SK-N-SH (cell line): ENCODE measurements at regions not wholly inside any gene's neighbourhood (a gene's known extent, or its start where the extent isn't known, plus 50 kb on each side); places are given as distances from the start of the nearest gene placed in this dataset.

ENCODE experiments used
- CTCF ChIP-seq: fragments of 200-600 bp; sonication (generic); IDR thresholded peaks from 2 replicates; pipeline ENCODE4 v1.6.1; 2017; ENCODE audit warnings: antibody characterized with exemption, mild to moderate bottlenecking, moderate library complexity
- ELF1 ChIP-seq: IDR thresholded peaks from 2 replicates; pipeline ENCODE4 v1.4.0; 2012
- EP300 ChIP-seq, 2 experiments: IDR thresholded peaks; 2 replicates each; pipeline versions ENCODE4 v1.4.0 to v1.6.1; 2012; ENCODE audit warnings: borderline replicate concordance in 1 of 2, low read depth in 1 of 2, low read length in 1 of 2
- EZH2phosphoT487 ChIP-seq: fragments of 200-600 bp; sonication (generic); IDR thresholded peaks from 2 replicates; pipeline ENCODE4 v1.6.1; 2017; ENCODE audit warnings: low read depth, mixed run types, mild to moderate bottlenecking, antibody characterized with exemption, moderate library complexity, borderline replicate concordance
- GABPA ChIP-seq: IDR thresholded peaks from 2 replicates; pipeline ENCODE4 v1.4.0; 2012; ENCODE audit warnings: low read depth, mild to moderate bottlenecking
- JUND ChIP-seq: IDR thresholded peaks from 2 replicates; pipeline ENCODE4 v1.4.0; 2012
- MAX ChIP-seq: IDR thresholded peaks from 2 replicates; pipeline ENCODE4 v1.4.0; 2012; ENCODE audit warnings: low read depth
- NFIC ChIP-seq: IDR thresholded peaks from 2 replicates; pipeline ENCODE4 v1.4.0; 2012; ENCODE audit warnings: borderline replicate concordance
- POLR2AphosphoS5 ChIP-seq: IDR thresholded peaks from 2 replicates; pipeline ENCODE4 v1.6.1; 2012; ENCODE audit warnings: low read depth, low read length
- REST ChIP-seq: IDR thresholded peaks from 2 replicates; pipeline ENCODE4 v1.6.1; 2012; ENCODE audit warnings: mild to moderate bottlenecking, low read depth, low read length, moderate library complexity
- RXRA ChIP-seq: IDR thresholded peaks from 2 replicates; pipeline ENCODE4 v1.4.0; 2012; ENCODE audit warnings: low read depth, mild to moderate bottlenecking, borderline replicate concordance
- SIN3A ChIP-seq: IDR thresholded peaks from 2 replicates; pipeline ENCODE4 v1.6.1; 2012; ENCODE audit warnings: low read depth, mild to moderate bottlenecking, low read length, moderate library complexity, borderline replicate concordance
- YY1 ChIP-seq: IDR thresholded peaks from 2 replicates; pipeline ENCODE4 v1.4.0; 2012; ENCODE audit warnings: low read depth, mild to moderate bottlenecking
- ZBTB33 ChIP-seq: IDR thresholded peaks from 2 replicates; pipeline ENCODE4 v1.4.0; 2012; ENCODE audit warnings: low read depth, borderline replicate concordance

GRCh38 chr13:81320516-81320915 is 979.6 kb upstream of the SPRY2 start:
- TF ChIP-seq JUND (no peak), RXRA (no peak), CTCF (no peak), ZBTB33 (no peak), ELF1 (no peak), REST (no peak), NFIC (no peak), POLR2AphosphoS5 (no peak), MAX (no peak), YY1 (no peak), EP300 (IDR thresholded peaks at IDR 0.05; ENCODE audit: borderline replicate concordance in 1 of 2, low read depth in 1 of 2, low read length in 1 of 2) (no peak), SIN3A (no peak), GABPA (no peak), EZH2phosphoT487 (no peak)
